HFFc6 (cell line): ENCODE measurements at regions not wholly inside any gene's neighbourhood (a gene's known extent, or its start where the extent isn't known, plus 50 kb on each side); places are given as distances from the start of the nearest gene placed in this dataset.

Source experiments
- DNase-seq: peaks from one replicate; pipeline ENCODE4 v3.0.0-alpha.2; 2018
- H3K27ac Mint-ChIP-seq: 2 replicates; pipeline ENCODE4 v1.8.0; 2020; ENCODE audit warnings: mild to moderate bottlenecking, mixed read lengths
- H3K27me3 Mint-ChIP-seq: 2 replicates; pipeline ENCODE4 v1.8.0; 2021; ENCODE audit warnings: mild to moderate bottlenecking, moderate library complexity, mixed read lengths; ENCODE audit not compliant: insufficient read depth
- H3K36me3 Mint-ChIP-seq: 2 replicates; pipeline ENCODE4 v1.8.0; 2021; ENCODE audit warnings: low read depth, mixed read lengths
- H3K4me1 Mint-ChIP-seq: 2 replicates; pipeline ENCODE4 v1.8.0; 2020; ENCODE audit warnings: low read depth, mixed read lengths
- H3K4me3 Mint-ChIP-seq: 2 replicates; pipeline ENCODE4 v1.8.0; 2020; ENCODE audit warnings: mild to moderate bottlenecking, moderate library complexity, mixed read lengths
- H3K9me3 Mint-ChIP-seq: 2 replicates; pipeline ENCODE4 v1.8.0; 2020; ENCODE audit warnings: mild to moderate bottlenecking, mixed read lengths
- TF ChIP-seq, protein P1 (sequence below): fragments of 200-600 bp; sonication (generic); IDR thresholded peaks from 2 replicates; pipeline ENCODE4 v1.5.0; 2021; ENCODE audit warnings: antibody characterized with exemption, mild to moderate bottlenecking

DNA sequence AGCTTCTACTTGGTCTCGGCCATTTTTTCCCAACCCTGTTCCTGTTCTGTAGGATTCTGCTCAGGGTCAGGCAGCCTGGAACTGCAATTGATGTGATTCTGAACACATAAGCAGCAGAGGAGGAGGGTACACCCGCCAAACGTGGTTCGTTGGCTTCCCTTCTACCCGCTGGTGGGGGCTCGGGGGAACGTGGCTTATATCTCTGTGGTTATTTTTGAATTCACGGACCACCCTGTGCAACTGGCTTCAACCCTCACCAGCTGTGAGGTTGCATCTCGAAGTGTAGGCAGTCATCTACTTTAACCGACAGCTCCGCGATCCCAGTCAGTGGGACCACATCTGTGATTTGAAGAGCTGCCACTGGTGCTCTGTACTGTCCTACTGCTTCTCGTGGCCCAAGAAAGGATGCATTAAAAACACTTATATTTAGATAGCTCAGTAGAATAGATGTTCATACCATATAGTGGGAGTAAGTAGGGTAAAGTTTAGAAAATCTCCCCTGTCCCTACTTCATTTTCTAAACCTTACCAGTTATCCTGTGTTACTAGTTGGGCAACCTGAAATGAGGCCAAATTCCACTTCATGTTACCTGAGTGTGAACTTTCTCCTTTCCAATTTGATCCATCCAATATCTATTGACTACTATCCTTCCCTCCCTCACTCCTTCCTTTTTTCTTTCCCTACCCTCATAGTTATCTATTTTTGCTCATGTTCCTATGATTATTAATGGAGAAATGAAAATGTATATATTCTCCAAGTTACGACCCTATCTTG lies 80.4 kb upstream of the BCOR start:
- no peak overlapping the region for H3K4me3 Mint-ChIP-seq
- TF ChIP-seq, protein P1, sequence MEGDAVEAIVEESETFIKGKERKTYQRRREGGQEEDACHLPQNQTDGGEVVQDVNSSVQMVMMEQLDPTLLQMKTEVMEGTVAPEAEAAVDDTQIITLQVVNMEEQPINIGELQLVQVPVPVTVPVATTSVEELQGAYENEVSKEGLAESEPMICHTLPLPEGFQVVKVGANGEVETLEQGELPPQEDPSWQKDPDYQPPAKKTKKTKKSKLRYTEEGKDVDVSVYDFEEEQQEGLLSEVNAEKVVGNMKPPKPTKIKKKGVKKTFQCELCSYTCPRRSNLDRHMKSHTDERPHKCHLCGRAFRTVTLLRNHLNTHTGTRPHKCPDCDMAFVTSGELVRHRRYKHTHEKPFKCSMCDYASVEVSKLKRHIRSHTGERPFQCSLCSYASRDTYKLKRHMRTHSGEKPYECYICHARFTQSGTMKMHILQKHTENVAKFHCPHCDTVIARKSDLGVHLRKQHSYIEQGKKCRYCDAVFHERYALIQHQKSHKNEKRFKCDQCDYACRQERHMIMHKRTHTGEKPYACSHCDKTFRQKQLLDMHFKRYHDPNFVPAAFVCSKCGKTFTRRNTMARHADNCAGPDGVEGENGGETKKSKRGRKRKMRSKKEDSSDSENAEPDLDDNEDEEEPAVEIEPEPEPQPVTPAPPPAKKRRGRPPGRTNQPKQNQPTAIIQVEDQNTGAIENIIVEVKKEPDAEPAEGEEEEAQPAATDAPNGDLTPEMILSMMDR = no peak
- peaks cover 3% of the 10 kb centered on the region; the same call in 1 of the 2 replicates for H3K27me3 Mint-ChIP-seq
- H3K9me3 Mint-ChIP-seq = no peaks in the 10 kb centered on the region
- H3K27ac Mint-ChIP-seq = no peak overlapping the region
- H3K4me1 Mint-ChIP-seq = peaks cover 18% of the 10 kb centered on the region
- no peaks in the 10 kb centered on the region for H3K36me3 Mint-ChIP-seq
- DNase-seq = no peak

DNA sequence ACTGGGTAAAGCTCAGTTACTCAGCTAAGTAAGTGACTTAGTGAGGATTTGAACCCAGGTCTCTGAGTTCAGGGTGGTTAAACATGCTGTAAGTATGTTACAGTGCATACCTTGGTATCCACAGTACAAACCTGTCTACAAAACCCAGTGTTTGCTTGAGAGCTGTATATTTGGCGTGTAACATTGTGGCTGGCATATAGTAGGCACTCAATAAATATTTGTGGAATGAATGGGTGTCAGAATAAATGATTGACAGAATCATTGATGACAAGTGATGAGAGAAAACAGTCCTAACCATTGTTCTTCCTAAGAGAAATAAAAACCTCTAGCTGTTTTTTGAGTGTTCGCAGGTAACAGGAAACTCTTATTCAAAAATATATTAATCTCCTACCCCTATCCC lies 79.7 kb upstream of the BCOR start:
- no peaks in the 10 kb centered on the region for H3K36me3 Mint-ChIP-seq
- peaks cover 3% of the 10 kb centered on the region; the same call in 1 of the 2 replicates for H3K27me3 Mint-ChIP-seq
- peak overlapping the region; percentile 82 for H3K4me3 Mint-ChIP-seq
- DNase-seq = no peak
- H3K9me3 Mint-ChIP-seq = no peaks in the 10 kb centered on the region
- TF ChIP-seq, protein P1 = no peak
- H3K27ac Mint-ChIP-seq = peak overlapping the region; percentile 71; the same call in 1 of the 2 replicates
- H3K4me1 Mint-ChIP-seq = peaks cover 21% of the 10 kb centered on the region

DNA sequence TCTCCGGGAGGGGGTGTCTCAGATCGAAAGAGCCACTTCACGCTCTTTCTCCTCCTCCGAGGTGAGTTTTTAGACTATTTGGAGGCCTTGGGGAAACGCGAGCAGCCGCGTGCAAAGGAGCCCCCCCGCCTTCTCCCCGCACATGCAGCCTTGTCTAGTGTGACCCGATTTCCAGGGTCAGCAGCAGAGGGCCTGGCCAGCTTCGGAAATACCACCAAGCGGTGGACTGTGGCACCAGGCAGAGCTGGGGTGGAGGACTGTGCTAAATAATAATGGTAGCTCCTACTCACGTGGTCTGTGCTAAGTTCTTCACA lies 79.3 kb upstream of the BCOR start:
- Mint-ChIP-seq H3K36me3 (no peaks in the 10 kb centered on the region), H3K27ac (peak overlapping the region; percentile 71), H3K9me3 (no peaks in the 10 kb centered on the region), H3K27me3 (peaks cover 2% of the 10 kb centered on the region; the same call in 1 of the 2 replicates), H3K4me1 (peaks cover 21% of the 10 kb centered on the region), H3K4me3 (peak overlapping the region; percentile 82)
- no peak for DNase-seq
- TF ChIP-seq, protein P1 = no peak

DNA sequence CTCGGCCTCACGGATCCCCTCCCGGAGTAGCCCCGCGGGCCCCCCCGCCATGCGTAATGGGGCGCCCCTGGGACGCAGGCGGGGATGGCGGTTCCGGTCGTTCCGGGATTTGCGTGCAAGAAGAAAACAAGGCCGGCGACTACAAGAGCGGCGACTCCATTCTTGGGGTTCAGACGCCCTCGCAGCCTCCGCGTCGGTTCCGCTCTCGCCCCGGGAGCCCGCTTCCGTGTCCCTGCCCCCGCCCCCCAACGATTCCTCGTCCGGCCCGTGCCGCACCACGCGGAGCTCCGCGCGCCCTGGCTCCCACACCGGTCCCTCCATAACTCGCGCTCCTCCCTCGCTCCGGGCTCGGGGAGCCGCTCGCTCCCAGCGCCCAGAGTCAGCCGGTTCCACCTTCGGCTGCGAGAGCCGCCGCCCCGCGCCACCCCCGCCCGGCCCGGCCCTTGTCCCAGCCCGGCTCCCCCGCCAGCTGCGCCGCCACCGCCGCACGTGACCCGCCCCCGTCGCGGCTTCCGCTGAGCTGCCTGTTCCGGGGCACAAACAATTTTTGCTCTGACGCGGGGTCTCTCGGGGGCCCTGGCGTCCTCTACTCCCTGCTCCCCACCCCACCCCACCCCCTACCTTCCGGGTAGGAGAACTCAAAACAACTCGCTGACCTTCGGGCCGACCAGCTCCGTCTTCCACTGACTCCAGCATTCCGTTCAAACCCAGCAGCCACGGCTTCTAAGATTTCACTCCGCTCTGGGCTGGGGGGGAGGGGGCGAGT lies 78.8 kb upstream of the BCOR start:
- Mint-ChIP-seq H3K9me3 (no peaks in the 10 kb centered on the region), H3K4me3 (peak overlapping the region; percentile 82), H3K27ac (peak overlapping the region; percentile 71), H3K27me3 (peaks cover 1% of the 10 kb centered on the region; the same call in 1 of the 2 replicates), H3K4me1 (peaks cover 21% of the 10 kb centered on the region), H3K36me3 (no peaks in the 10 kb centered on the region)
- TF ChIP-seq, protein P1 = no peak
- DNase-seq = peak; percentile 12

DNA sequence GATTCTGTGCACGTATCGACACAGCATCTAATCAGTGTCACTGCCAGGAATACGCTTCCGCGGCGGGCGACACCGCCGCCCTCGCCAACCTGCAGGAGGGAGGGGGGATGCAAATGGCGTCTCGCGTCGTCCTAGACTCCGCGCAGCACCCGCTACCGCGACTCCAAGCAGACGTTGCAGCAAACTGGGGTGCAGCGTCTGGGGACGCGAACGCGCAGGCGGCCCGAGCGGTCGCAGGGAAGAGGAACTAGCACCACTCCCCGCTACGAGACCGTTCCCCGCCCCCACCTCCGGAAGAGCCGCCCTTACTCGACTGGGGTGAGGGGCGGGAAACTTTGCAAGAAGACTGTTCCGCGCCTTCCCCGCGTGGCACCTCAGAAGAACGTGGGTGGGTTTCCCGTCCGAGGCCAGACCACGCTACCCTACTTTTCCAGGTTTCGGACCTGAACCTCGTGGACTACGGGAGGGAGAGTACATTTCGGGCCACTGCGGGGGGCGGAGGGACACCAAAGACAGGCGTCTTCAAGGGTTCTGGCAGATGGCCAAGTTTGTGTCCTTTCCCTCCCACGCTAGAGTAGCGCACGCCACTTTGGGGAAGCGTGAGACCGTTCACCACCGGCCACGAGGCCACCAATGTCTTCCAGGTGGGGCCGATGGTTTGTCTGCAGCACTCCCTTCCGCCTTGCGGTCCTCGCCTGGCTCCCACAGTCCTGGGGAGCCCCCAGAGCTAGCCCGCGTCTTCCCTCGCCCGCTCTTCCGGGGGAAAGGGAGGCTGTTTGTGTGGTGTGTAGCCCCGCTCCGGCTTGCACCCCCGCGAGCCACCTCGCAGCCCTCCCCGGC lies 78.0 kb upstream of the BCOR start:
- Mint-ChIP-seq H3K27me3 (peaks cover 1% of the 10 kb centered on the region; the same call in 1 of the 2 replicates), H3K4me3 (peak overlapping the region; percentile 82), H3K9me3 (no peaks in the 10 kb centered on the region), H3K27ac (peak overlapping the region; percentile 84), H3K36me3 (no peaks in the 10 kb centered on the region), H3K4me1 (peaks cover 28% of the 10 kb centered on the region)
- DNase-seq = peak; percentile 20
- TF ChIP-seq, protein P1 = no peak
